Upper lobe of right lung (tissue), 1 donor: ENCODE measurements at regions not wholly inside any gene's neighbourhood (a gene's known extent, or its start where the extent isn't known, plus 50 kb on each side); places are given as distances from the start of the nearest gene placed in this dataset.

Source experiments
- ATAC-seq: fragments of 200-7000 bp; cut with Tn5 transposase; one replicate; pipeline ENCODE4 v1.9.1; 2020; ENCODE audit warnings: mild to moderate bottlenecking, moderate library complexity
- DNase-seq: peaks from one replicate; pipeline ENCODE4 v3.0.0-alpha.2; 2020
- H3K27ac ChIP-seq: fragments of 200-600 bp; one replicate; pipeline ENCODE4 v1.8.0; 2022
- H3K27me3 ChIP-seq: fragments of 200-600 bp; one replicate; pipeline ENCODE4 v1.8.0; 2022; ENCODE audit warnings: mild to moderate bottlenecking
- H3K36me3 ChIP-seq: fragments of 200-600 bp; one replicate; pipeline ENCODE4 v1.8.0; 2022
- H3K4me1 ChIP-seq: fragments of 200-600 bp; one replicate; pipeline ENCODE4 v1.8.0; 2022
- H3K4me3 ChIP-seq: fragments of 200-600 bp; one replicate; pipeline ENCODE4 v1.8.0; 2022; ENCODE audit warnings: mild to moderate bottlenecking
- H3K9me3 ChIP-seq: fragments of 200-600 bp; one replicate; pipeline ENCODE4 v1.8.0; 2022
- intact Hi-C: fragments of 100-400 bp; cut with DNase I; formaldehyde crosslinking; loops from one replicate; pipeline ENCODE4 v1.11.0; 2022
- TF ChIP-seq, protein P1 (sequence below): fragments of 200-600 bp; IDR thresholded peaks from one replicate; pipeline ENCODE4 v1.8.0; 2022; ENCODE audit warnings: antibody characterized with exemption
- donor health status: DM: no; HTN: yes; CAD: no; lungs with severe emphysema.

DNA sequence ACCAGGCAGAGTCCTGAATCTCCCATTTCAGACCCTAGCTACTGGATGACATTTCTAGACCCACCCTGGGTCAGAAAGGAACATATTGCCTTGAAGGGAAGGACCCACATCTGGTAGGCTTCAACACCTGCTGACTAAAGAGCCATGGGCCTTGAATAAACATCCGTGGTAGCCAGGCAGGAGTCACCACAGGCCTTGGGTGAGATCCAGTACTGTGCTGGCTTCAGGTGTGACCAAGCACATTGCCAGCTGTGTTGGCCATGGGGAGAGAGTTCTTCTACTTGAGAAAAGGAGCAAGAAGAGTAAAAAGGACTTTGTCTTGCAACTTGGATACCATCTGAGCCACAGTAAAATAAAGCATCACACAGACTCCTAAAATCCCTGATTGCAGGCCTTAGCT, 332.6 kb downstream of the SLC16A7 start:
- H3K27me3 ChIP-seq: no peaks in the 10 kb centered on the region
- TF ChIP-seq, protein P1, sequence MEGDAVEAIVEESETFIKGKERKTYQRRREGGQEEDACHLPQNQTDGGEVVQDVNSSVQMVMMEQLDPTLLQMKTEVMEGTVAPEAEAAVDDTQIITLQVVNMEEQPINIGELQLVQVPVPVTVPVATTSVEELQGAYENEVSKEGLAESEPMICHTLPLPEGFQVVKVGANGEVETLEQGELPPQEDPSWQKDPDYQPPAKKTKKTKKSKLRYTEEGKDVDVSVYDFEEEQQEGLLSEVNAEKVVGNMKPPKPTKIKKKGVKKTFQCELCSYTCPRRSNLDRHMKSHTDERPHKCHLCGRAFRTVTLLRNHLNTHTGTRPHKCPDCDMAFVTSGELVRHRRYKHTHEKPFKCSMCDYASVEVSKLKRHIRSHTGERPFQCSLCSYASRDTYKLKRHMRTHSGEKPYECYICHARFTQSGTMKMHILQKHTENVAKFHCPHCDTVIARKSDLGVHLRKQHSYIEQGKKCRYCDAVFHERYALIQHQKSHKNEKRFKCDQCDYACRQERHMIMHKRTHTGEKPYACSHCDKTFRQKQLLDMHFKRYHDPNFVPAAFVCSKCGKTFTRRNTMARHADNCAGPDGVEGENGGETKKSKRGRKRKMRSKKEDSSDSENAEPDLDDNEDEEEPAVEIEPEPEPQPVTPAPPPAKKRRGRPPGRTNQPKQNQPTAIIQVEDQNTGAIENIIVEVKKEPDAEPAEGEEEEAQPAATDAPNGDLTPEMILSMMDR: no peak
- no peaks in the 10 kb centered on the region for H3K4me1 ChIP-seq
- intact Hi-C loops: no loop called here
- H3K9me3 ChIP-seq: no peaks in the 10 kb centered on the region
- DNase-seq (no peak), ATAC-seq (no peak)
- H3K36me3 ChIP-seq: no peaks in the 10 kb centered on the region
- H3K4me3 ChIP-seq: no peak overlapping the region
- H3K27ac ChIP-seq: no peak overlapping the region

DNA sequence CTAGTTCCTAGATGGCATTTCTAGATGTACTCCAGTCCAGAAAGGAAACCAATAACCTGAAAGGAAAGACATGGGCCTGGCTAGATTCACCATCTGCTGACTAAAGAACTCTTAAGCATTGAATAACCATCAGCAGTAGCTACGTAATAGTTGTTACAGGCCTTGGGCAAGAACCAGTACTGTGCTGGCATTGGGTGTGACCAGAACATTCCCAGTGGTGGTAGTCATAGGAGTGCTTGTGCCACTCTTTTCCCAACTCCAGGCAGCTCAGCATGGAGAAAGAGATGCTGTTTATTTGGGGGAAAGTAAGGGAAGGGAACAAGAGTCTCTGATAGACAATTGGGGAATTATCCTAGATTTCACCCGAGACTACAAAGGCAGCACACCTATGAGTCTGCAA, 333.3 kb downstream of the SLC16A7 start:
- TF ChIP-seq, protein P1: no peak
- DNase-seq (no peak), ATAC-seq (peak; percentile 29)
- H3K27me3 ChIP-seq: no peaks in the 10 kb centered on the region
- H3K36me3 ChIP-seq: no peaks in the 10 kb centered on the region
- no peaks in the 10 kb centered on the region for H3K9me3 ChIP-seq
- intact Hi-C loops: no loop called here
- no peaks in the 10 kb centered on the region for H3K4me1 ChIP-seq
- H3K27ac ChIP-seq: no peak overlapping the region
- no peak overlapping the region for H3K4me3 ChIP-seq

DNA sequence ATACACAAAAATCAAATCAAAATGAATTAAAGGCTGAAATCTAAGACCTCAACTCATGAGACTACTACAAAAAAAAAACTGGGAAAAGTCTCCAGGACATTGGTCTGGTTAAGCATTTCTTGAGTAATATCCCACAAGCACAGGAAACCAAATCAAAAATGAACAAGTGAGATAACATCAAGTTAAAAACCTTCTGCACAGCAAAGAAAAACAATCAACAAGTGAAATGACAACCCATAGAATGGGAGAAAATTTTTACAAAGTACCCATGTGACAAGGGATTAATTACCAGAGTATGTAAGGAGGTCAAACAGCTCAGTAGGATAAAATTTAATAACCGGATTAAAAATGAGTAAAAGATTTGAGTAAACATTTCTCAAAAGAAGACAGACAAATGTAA, 338.7 kb downstream of the SLC16A7 start:
- ATAC-seq (no peak), DNase-seq (no peak)
- Histone ChIP-seq H3K4me1 (no peaks in the 10 kb centered on the region), H3K36me3 (no peaks in the 10 kb centered on the region), H3K9me3 (no peaks in the 10 kb centered on the region), H3K27me3 (no peaks in the 10 kb centered on the region), H3K27ac (no peak overlapping the region), H3K4me3 (no peak overlapping the region)
- TF ChIP-seq, protein P1: no peak
- intact Hi-C loops: no loop called here

DNA sequence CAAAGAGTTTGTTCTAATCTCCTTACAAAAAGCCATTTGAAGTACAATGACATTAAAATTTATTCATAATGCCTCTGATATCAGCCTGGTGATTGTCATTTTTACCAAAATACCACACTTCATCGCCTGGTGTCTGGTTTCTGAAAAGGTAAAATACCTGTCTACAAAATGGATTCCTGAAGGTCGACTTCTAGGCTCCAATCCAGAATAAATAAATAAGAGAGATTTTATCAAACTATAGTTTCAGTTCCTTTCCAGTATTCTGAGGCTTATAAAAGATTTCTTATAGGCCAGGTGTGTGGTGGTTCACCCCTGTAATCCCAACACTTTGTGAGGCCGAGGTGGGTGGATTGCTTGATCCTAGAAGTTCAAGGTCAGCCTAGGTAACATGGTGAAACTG, 340.7 kb downstream of the SLC16A7 start:
- no peak for ATAC-seq
- H3K4me1 ChIP-seq: no peaks in the 10 kb centered on the region
- no peaks in the 10 kb centered on the region for H3K36me3 ChIP-seq
- no peaks in the 10 kb centered on the region for H3K27me3 ChIP-seq
- H3K9me3 ChIP-seq: no peaks in the 10 kb centered on the region
- intact Hi-C loops: no loop called here
- no peak overlapping the region for H3K4me3 ChIP-seq
- no peak for DNase-seq
- TF ChIP-seq, protein P1: no peak
- H3K27ac ChIP-seq: no peak overlapping the region

DNA sequence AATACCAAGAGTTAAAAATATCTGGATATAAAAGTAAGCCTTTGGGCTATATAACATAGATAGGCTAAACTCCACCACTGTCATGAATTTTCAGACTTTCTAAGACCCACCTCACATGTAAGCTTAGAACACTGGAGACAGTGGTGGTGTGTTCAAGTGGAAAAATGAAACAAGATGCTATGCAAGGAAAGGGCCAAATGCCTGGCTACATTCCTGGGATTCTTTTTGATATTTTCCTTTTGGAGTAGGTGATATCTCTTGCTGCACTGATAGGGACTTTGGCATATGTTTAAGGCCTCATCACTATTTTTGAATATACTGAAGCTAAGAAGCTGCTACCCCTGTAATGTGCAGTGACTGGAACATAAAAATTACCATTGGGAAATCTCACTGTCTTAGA, 341.3 kb downstream of the SLC16A7 start:
- Histone ChIP-seq H3K9me3 (no peaks in the 10 kb centered on the region), H3K27me3 (no peaks in the 10 kb centered on the region), H3K27ac (no peak overlapping the region), H3K36me3 (no peaks in the 10 kb centered on the region), H3K4me1 (no peaks in the 10 kb centered on the region), H3K4me3 (no peak overlapping the region)
- intact Hi-C loops: no loop called here
- DNase-seq (no peak), ATAC-seq (no peak)
- TF ChIP-seq, protein P1: no peak
